Ovary (tissue), 3 donors: ENCODE measurements at regions not wholly inside any gene's neighbourhood (a gene's known extent, or its start where the extent isn't known, plus 50 kb on each side); places are given as distances from the start of the nearest gene placed in this dataset.

Experiments used
- EP300 ChIP-seq: sonication (generic); formaldehyde crosslinking; IDR thresholded peaks from one replicate; pipeline ENCODE4 v1.6.1; 2017; ENCODE audit warnings: antibody characterized with exemption
- POLR2A ChIP-seq: fragments of 450-650 bp; IDR thresholded peaks from one replicate; pipeline ENCODE4 v1.6.1; 2017; ENCODE audit warnings: antibody characterized with exemption, mild to moderate bottlenecking, moderate library complexity
- TF ChIP-seq, protein P1 (sequence below), 3 donors: fragments of 450-650 bp in 2 of 3; fragments of 200-600 bp in 1 of 3; IDR thresholded peaks; one replicate each; pipeline versions ENCODE4 v1.5.1 to v1.8.0; 2016 to 2022; ENCODE audit warnings: antibody characterized with exemption in 3 of 3, mild to moderate bottlenecking in 1 of 3
- donor health status: DM: no; HTN: no; CAD: no.

DNA sequence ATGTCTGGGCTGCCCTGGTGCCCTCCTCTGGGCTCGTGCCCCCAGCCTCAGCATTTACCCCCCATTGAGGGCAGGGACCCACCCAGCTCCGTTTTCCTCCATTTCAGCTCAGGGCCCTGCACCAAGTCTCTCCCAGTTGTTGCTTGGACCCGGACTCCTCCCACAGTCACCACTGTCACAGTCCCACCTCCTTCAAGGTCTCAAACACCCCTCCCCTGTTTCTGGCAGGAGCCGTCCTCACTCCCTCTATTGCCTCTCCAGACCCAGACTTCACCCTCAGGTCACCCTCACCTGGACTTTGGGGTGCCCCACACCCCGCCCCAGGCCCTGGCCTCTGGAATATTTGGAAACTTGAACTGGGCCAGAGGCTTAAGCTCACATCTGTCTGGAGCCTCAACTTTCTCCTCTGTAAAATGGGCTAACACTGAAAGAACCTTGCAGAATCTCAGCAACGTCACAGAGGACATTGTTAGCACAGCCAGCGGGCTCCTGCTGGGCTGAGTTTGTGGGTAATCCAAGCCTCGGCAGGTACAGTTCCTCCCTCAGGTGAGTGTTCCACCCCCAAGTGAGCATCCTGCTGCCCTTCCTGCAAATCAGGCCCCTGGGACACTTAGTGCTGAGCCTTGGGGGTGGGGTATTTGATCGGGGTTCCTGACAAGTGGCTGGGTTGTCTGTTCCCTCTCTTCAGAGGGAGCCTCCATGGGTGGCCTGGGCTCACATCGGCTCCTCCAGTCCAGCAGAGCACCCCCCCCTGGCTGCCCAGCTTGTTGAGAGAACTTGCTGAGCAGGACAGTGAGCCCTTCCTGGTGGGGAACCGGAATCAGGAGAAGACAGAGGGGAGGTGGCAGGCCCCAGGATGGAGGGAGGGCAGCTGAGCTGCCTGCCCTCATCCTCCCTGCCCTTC is 130.1 kb downstream of the C9orf50 start:
- no peak for TF ChIP-seq POLR2A
- TF ChIP-seq, protein P1, sequence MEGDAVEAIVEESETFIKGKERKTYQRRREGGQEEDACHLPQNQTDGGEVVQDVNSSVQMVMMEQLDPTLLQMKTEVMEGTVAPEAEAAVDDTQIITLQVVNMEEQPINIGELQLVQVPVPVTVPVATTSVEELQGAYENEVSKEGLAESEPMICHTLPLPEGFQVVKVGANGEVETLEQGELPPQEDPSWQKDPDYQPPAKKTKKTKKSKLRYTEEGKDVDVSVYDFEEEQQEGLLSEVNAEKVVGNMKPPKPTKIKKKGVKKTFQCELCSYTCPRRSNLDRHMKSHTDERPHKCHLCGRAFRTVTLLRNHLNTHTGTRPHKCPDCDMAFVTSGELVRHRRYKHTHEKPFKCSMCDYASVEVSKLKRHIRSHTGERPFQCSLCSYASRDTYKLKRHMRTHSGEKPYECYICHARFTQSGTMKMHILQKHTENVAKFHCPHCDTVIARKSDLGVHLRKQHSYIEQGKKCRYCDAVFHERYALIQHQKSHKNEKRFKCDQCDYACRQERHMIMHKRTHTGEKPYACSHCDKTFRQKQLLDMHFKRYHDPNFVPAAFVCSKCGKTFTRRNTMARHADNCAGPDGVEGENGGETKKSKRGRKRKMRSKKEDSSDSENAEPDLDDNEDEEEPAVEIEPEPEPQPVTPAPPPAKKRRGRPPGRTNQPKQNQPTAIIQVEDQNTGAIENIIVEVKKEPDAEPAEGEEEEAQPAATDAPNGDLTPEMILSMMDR (IDR thresholded peaks at IDR 0.05): no peak
- no peak for TF ChIP-seq EP300
